OCI-LY3 (cell line): ENCODE measurements at regions not wholly inside any gene's neighbourhood (a gene's known extent, or its start where the extent isn't known, plus 50 kb on each side); places are given as distances from the start of the nearest gene placed in this dataset.
"Not testable (repeated sequence)": the region's sequence is repeated elsewhere in the genome, so short reads cannot be mapped to it uniquely, and the experiment has no call there.

Source experiments
- H2AFZ ChIP-seq: fragments of 200-600, 300-600 bp; shearing (Covaris generic); 2 replicates; pipeline ENCODE4 v1.6.0; 2014; ENCODE audit warnings: antibody characterized with exemption, low read depth, low read length
- H3K27ac ChIP-seq: fragments of 200-600, 300-600 bp; sonication (generic); 2 replicates; pipeline ENCODE4 v1.5.1; 2014; ENCODE audit warnings: mild to moderate bottlenecking, low read length, moderate library complexity, mixed read lengths
- H3K27me3 ChIP-seq: fragments of 200-600, 300-600 bp; sonication (generic); 2 replicates; pipeline ENCODE4 v1.6.1; 2014; ENCODE audit warnings: low read depth, low read length, mixed read lengths
- H3K36me3 ChIP-seq: fragments of 200-600, 300-600 bp; sonication (generic); replicated peaks from 2 replicates; pipeline ENCODE3; 2014; ENCODE audit warnings: low read depth, low read length, mixed read lengths
- H3K4me1 ChIP-seq: fragments of 300-600, 200-600 bp; sonication (generic); 2 replicates; pipeline ENCODE4 v1.6.1; 2014; ENCODE audit warnings: low read length, mixed read lengths
- H3K4me2 ChIP-seq: fragments of 200-600, 300-600 bp; sonication (generic); 2 replicates; pipeline ENCODE4 v1.6.1; 2014; ENCODE audit warnings: low read length, mixed read lengths
- H3K4me3 ChIP-seq: fragments of 300-600, 200-600 bp; sonication (generic); 2 replicates; pipeline ENCODE4 v1.5.1; 2014; ENCODE audit warnings: antibody characterized with exemption, mild to moderate bottlenecking, low read length, moderate library complexity
- H3K79me2 ChIP-seq: fragments of 300-600, 200-600 bp; shearing (Covaris generic); 2 replicates; pipeline ENCODE4 v1.6.1; 2014; ENCODE audit warnings: mild to moderate bottlenecking, low read length, mixed read lengths
- H3K9ac ChIP-seq: fragments of 300-600, 200-600 bp; shearing (Covaris generic); 2 replicates; pipeline ENCODE4 v1.6.0; 2014; ENCODE audit warnings: mild to moderate bottlenecking, low read length, moderate library complexity
- H3K9me3 ChIP-seq: fragments of 200-600, 300-600 bp; shearing (Covaris generic); 2 replicates; pipeline ENCODE4 v1.6.1; 2014; ENCODE audit warnings: low read length, mixed read lengths; ENCODE audit not compliant: insufficient read depth
- H4K20me1 ChIP-seq: fragments of 200-600, 300-600 bp; sonication (generic); 2 replicates; pipeline ENCODE4 v1.6.1; 2016; ENCODE audit warnings: low read length, mixed read lengths; ENCODE audit not compliant: insufficient read depth

DNA sequence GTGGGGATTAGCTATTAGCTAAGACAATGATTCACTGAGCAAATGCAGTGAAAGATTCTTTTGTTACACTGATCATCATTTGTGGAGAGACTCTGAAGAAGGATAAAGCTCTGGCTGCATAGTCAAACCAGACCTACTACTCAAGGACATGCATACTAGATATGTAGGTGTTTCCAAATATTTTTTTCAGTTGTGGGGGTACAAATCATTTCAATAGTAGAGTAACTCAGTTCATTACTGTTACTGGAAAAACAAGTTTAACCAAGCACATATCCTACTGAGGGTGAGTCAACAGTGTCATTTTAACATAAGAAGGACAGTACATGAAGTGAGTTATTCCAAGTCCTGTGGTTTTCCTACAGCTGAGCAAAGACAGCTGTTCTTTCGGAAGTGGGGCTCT lies 59.5 kb upstream of the NBPF19 start:
- not testable (repeated sequence) for H3K4me3 ChIP-seq, H3K79me2 ChIP-seq, H4K20me1 ChIP-seq, H3K27ac ChIP-seq, H3K4me2 ChIP-seq, H3K9ac ChIP-seq, H3K36me3 ChIP-seq, H3K9me3 ChIP-seq, H3K4me1 ChIP-seq, H3K27me3 ChIP-seq, H2AFZ ChIP-seq

DNA sequence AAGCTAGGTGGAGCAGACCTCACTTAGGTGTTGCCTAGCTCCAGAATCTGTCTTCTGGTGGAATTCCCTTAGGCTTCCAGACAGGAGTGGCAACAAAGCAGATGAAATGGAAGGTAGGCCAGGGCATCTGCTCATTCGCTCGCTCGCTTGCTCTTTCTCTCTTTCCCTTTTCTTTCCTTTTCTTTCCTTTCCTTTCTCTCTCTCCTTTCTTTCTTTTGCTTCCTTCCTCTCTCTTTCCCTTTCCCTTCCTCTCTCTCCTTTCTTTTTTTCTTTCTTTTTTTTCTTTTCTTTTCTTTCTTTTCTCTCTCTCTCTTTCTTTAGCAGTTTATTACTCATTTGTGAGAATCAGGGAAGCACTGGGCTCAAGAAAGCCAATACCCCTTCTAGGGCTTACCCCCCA lies 56.1 kb upstream of the NBPF19 start:
- H3K4me1 ChIP-seq, H3K27ac ChIP-seq: not testable (repeated sequence)

DNA sequence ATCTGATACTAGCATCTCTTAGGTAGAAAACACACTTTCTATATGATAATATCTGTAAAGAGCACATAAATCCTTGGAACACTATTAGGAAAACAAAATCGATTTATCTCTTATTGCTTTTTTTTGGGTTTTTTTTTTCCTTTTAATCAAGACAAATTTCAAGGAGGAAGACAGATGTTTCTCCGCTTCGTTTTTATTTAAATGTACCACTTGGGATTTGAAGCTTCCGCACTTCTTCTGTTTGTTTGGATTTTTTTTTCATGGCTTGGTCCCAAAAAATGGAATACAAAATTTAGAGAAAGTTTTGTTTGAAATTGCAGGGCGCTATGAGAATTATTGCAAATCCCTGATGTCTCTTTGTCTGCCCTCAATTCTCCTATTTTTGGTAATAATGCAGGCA lies 51.7 kb upstream of the NBPF19 start:
- not testable (repeated sequence) for H3K36me3 ChIP-seq, H3K9me3 ChIP-seq, H3K27me3 ChIP-seq, H2AFZ ChIP-seq, H3K79me2 ChIP-seq, H3K27ac ChIP-seq, H3K4me3 ChIP-seq, H3K4me1 ChIP-seq, H3K4me2 ChIP-seq, H4K20me1 ChIP-seq, H3K9ac ChIP-seq

More for the DNA sequence above, 56.1 kb upstream of the NBPF19 start:
- not testable (repeated sequence) for H3K79me2 ChIP-seq, H3K36me3 ChIP-seq, H3K9ac ChIP-seq, H3K9me3 ChIP-seq, H3K4me3 ChIP-seq, H2AFZ ChIP-seq, H3K4me2 ChIP-seq, H3K27me3 ChIP-seq, H4K20me1 ChIP-seq
